Common myeloid progenitor, CD34-positive (primary cell): ENCODE measurements at regions not wholly inside any gene's neighbourhood (a gene's known extent, or its start where the extent isn't known, plus 50 kb on each side); places are given as distances from the start of the nearest gene placed in this dataset.

ENCODE experiments used
- CTCF ChIA-PET: fragments of 350-600 bp; sonication (Branson Sonifier 250); formaldehyde crosslinking; loops from one replicate; lab custom pipeline; 2021; ENCODE audit warnings: antibody characterized with exemption; lab: Charles Lee
- POLR2A ChIA-PET: fragments of 350-600 bp; sonication (Branson Sonifier 250); formaldehyde crosslinking; loops from one replicate; lab custom pipeline; 2021; ENCODE audit warnings: antibody characterized with exemption; lab: Charles Lee
- DNase-seq, 3 donors: peaks; one replicate each; pipeline versions ENCODE4 v3.0.0 to v3.0.0-alpha.2; 2013
- H3K27ac ChIP-seq, 2 experiments: 1 replicate in 1 of 2; 2 replicates in 1 of 2; pipeline ENCODE4 v1.7.0; 2013; ENCODE audit warnings: inconsistent platforms in 2 of 2, low read length in 2 of 2, mild to moderate bottlenecking in 2 of 2, low read depth in 1 of 2, moderate library complexity in 1 of 2; ENCODE audit not compliant: severe bottlenecking in 2 of 2, insufficient read depth in 1 of 2, poor library complexity in 1 of 2
- H3K27me3 ChIP-seq, 5 experiments: replicated peaks in 2 of 5; 1 replicate in 3 of 5; 2 replicates in 2 of 5; pipeline versions ENCODE4 v1.6.1 to v1.7.0; 2013; ENCODE audit warnings: low read length in 4 of 5, mild to moderate bottlenecking in 2 of 5, moderate library complexity in 2 of 5, inconsistent platforms in 1 of 5; ENCODE audit not compliant: insufficient read depth in 5 of 5, control insufficient read depth in 4 of 5
- H3K36me3 ChIP-seq, 4 experiments: 1 replicate in 2 of 4; 2 replicates in 2 of 4; pipeline versions ENCODE4 v1.6.1 to v1.7.0; 2013; ENCODE audit warnings: low read length in 3 of 4, control low read depth in 1 of 4, mild to moderate bottlenecking in 1 of 4; ENCODE audit not compliant: control insufficient read depth in 4 of 4, insufficient read depth in 4 of 4
- H3K4me1 ChIP-seq, 4 experiments: 1 replicate in 3 of 4; 2 replicates in 1 of 4; pipeline versions ENCODE4 v1.6.1 to v1.7.1; 2013; ENCODE audit warnings: low read length in 3 of 4, mild to moderate bottlenecking in 3 of 4, control low read depth in 1 of 4, inconsistent platforms in 1 of 4, moderate library complexity in 1 of 4; ENCODE audit not compliant: control insufficient read depth in 4 of 4, insufficient read depth in 4 of 4; ENCODE audit errors: control extremely low read depth in 1 of 4
- H3K4me3 ChIP-seq, 7 experiments: 1 replicate in 4 of 7; 2 replicates in 3 of 7; pipeline versions ENCODE4 v1.5.1 to v1.7.0; 2013; ENCODE audit warnings: mild to moderate bottlenecking in 7 of 7, low read length in 6 of 7, moderate library complexity in 6 of 7, inconsistent platforms in 2 of 7, low read depth in 2 of 7, control low read depth in 1 of 7; ENCODE audit not compliant: insufficient read depth in 4 of 7, control insufficient read depth in 1 of 7; ENCODE audit errors: extremely low read depth in 1 of 7
- H3K9me3 ChIP-seq, 5 experiments: 1 replicate in 4 of 5; 2 replicates in 1 of 5; pipeline versions ENCODE4 v1.6.1 to v1.7.1; 2013; ENCODE audit warnings: low read length in 4 of 5, mild to moderate bottlenecking in 2 of 5, inconsistent platforms in 1 of 5, low read depth in 1 of 5, moderate library complexity in 1 of 5; ENCODE audit not compliant: control insufficient read depth in 4 of 5, insufficient read depth in 2 of 5; ENCODE audit errors: control extremely low read depth in 1 of 5
- WGBS: methylation state at CpG from one replicate; pipeline ENCODE4 v1.1.5; 2013; ENCODE audit not compliant: insufficient coverage; 5-methylcytosine and 5-hydroxymethylcytosine counted together

GRCh38 chr13:36493046-36493445 is 60.8 kb downstream of the CCNA1 start:
- Histone ChIP-seq H3K9me3 (no peaks in the 10 kb centered on the region), H3K27me3 (no peaks in the 10 kb centered on the region), H3K36me3 (no peaks in the 10 kb centered on the region), H3K4me1 (peaks cover 0 to 3% (median 0%) of the 10 kb centered on the region in 4 experiments), H3K4me3 (no peak overlapping the region), H3K27ac (no peak overlapping the region)
- ChIA-PET CTCF (no interaction called here), POLR2A (no interaction called here)
- WGBS = no CpG with 5 or more reads among the region's 1 CpG
- DNase-seq = no peak

- ChIA-PET POLR2A (no interaction called here), CTCF (no interaction called here)
- no peak for DNase-seq
- 97% methylated on average over 4 of the region's 4 CpGs for WGBS
- Histone ChIP-seq H3K4me3 (no peak overlapping the region), H3K4me1 (peaks cover 7 to 15% (median 11%) of the 10 kb centered on the region in 4 experiments), H3K27ac (no peak overlapping the region), H3K27me3 (no peaks in the 10 kb centered on the region), H3K36me3 (no peaks in the 10 kb centered on the region), H3K9me3 (no peaks in the 10 kb centered on the region)
Observed at GRCh38 chr13:36495431-36495830, 63.1 kb downstream of the CCNA1 start.

GRCh38 chr13:36509369-36509768 is 77.1 kb downstream of the CCNA1 start:
- no CpG with 5 or more reads among the region's 3 CpGs for WGBS

DNA sequence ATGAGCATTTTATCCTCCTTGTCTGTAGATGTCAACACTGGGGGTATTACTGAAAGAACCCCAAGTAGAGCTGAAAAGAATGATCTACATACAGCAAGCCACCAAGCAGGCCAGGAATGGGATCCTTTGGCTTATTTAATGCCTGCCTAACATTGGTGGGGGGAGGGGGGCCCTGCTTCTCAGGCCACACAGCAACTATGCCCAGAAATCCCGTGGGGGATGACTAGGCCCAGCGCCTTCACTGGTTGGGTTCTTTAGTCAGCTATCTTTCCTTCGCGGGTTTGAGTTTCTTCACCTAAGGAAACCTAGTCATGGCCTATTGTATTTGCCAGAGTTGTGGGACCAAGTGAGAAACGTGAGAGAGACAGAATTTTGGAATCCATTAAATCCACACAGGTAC is 80.5 kb downstream of the CCNA1 start:
- WGBS = 96% methylated on average over 4 of the region's 5 CpGs
- CTCF ChIA-PET = no interaction called here
- Histone ChIP-seq H3K27ac (no peak overlapping the region), H3K36me3 (no peaks in the 10 kb centered on the region), H3K9me3 (no peaks in the 10 kb centered on the region), H3K27me3 (no peaks in the 10 kb centered on the region), H3K4me3 (no peak overlapping the region), H3K4me1 (peaks cover 0 to 21% (median 6%) of the 10 kb centered on the region in 4 experiments)
- no peak for DNase-seq
- POLR2A ChIA-PET = no interaction called here

More at GRCh38 chr13:36509369-36509768, 77.1 kb downstream of the CCNA1 start:
- Histone ChIP-seq H3K4me3 (no peak overlapping the region), H3K9me3 (peaks cover 0 to 3% (median 1%) of the 10 kb centered on the region in 5 experiments), H3K27ac (no peak overlapping the region), H3K36me3 (no peaks in the 10 kb centered on the region), H3K27me3 (no peaks in the 10 kb centered on the region), H3K4me1 (peaks cover 0 to 17% (median 6%) of the 10 kb centered on the region in 4 experiments)
- CTCF ChIA-PET = no interaction called here
- POLR2A ChIA-PET = no interaction called here
- DNase-seq = no peak

- no peaks in the 10 kb centered on the region for H3K9me3 ChIP-seq
- H3K27ac ChIP-seq = no peak overlapping the region
- DNase-seq = peak in 2 of 3 donors; percentile 46 to 63
- H3K4me1 ChIP-seq = peaks cover 0 to 21% (median 6%) of the 10 kb centered on the region in 4 experiments
- WGBS = no CpG with 5 or more reads among the region's 1 CpG
- H3K4me3 ChIP-seq = no peak overlapping the region
- no peaks in the 10 kb centered on the region for H3K36me3 ChIP-seq
- no peaks in the 10 kb centered on the region for H3K27me3 ChIP-seq
- POLR2A ChIA-PET = no interaction called here
- CTCF ChIA-PET = no interaction called here
Observed at GRCh38 chr13:36513266-36513665, 81.0 kb downstream of the CCNA1 start.

DNA sequence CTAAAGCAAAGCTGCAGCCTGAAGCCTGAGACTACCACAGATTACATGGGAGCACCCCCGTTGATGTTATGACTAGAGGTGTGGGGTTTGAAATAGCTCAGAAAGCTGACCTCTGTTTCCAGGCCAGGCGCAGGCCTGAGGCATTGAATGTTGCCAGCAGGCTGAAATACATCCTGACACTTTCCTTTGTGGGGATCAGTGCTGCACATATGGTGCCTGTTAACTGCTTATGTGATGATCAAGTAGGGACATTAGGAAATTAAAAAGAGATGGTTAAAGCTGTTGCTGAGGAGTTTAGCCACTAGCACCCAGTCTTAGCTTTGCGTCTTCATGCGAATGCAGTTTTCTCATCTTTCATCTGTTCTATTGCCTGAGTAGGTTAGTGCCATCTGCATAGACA is 83.2 kb downstream of the CCNA1 start:
- POLR2A ChIA-PET = no interaction called here
- Histone ChIP-seq H3K9me3 (no peaks in the 10 kb centered on the region), H3K4me3 (no peak overlapping the region), H3K27me3 (no peaks in the 10 kb centered on the region), H3K27ac (no peak overlapping the region), H3K36me3 (no peaks in the 10 kb centered on the region), H3K4me1 (peaks cover 0 to 21% (median 6%) of the 10 kb centered on the region in 4 experiments)
- WGBS = 98% methylated on average over 4 of the region's 4 CpGs
- no peak for DNase-seq
- CTCF ChIA-PET = no interaction called here

DNA sequence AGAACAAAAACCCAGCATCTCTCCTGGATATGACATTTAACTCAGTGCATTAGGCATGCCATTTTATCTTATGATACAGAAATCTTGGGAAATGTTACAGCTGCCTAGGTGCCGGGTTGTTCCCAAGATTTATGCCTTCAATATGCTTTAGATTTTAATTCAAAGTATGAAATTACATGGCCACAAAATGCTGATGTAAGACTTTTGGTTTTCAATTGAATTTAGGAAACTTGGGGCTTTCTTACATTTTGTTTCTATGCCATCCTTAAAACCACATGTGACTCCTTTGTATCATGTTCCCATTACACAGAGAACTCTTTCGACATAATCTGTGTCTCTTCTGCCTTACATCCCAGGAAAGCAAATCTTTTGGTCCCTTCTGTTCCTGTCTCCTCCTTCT is 83.9 kb downstream of the CCNA1 start:
- Histone ChIP-seq H3K4me1 (peaks cover 0 to 21% (median 6%) of the 10 kb centered on the region in 4 experiments), H3K27ac (no peak overlapping the region), H3K27me3 (no peaks in the 10 kb centered on the region), H3K9me3 (no peaks in the 10 kb centered on the region), H3K4me3 (no peak overlapping the region), H3K36me3 (no peaks in the 10 kb centered on the region)
- ChIA-PET POLR2A (no interaction called here), CTCF (no interaction called here)
- DNase-seq = no peak
- WGBS = 100% methylated on average over 1 of the region's 2 CpGs
